HG02970 (cell line): ENCODE measurements at regions not wholly inside any gene's neighbourhood (a gene's known extent, or its start where the extent isn't known, plus 50 kb on each side); places are given as distances from the start of the nearest gene placed in this dataset.

Experiments
- ATAC-seq: cut with Tn5 transposase; IDR thresholded peaks from one replicate; pipeline ENCODE4 v1.9.1; 2021; ENCODE audit warnings: mild to moderate bottlenecking, moderate library complexity, moderate number of reproducible peaks; ENCODE audit not compliant: unreplicated experiment, low FRiP score

DNA sequence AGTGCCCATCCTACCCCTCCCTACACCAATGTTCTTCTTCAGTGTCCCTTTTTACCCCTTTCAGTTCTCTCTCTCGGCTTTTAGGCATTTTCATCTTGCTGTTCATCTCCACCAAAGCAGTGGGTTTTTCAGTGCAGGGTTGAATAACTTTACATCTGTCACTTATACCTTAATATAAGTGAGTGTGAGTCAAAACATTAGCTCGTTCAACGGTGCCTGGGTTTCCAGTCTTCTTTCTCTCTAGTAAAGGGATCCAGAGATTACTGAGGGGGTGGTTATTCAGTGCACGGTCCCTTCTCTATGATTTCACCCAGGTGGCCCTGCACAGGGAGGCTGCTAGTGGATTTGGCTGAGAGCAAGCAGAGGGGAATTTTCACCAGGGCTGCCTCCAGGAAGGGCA, 210.6 kb upstream of the CDH5 start:
- ATAC-seq, result no peak

DNA sequence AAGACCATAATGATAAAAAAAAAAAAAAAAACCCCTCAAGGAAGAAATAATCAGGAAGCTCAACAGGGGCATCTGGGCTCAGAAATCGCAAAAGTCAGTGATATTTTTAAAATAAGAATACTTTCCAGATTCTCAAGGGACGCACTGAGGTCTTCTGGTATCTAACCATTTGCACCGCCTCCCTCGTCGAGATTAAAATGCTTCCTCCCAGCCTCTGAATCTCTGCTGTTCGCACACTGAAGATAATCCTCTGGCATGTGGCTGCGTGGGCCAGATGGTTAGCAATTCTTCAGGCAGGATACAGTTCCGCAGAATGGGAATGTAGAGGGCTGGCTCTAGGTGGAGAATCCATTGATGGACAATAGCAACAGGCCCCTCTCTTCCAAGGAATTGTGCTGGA, 211.7 kb upstream of the CDH5 start:
- no peak for ATAC-seq

DNA sequence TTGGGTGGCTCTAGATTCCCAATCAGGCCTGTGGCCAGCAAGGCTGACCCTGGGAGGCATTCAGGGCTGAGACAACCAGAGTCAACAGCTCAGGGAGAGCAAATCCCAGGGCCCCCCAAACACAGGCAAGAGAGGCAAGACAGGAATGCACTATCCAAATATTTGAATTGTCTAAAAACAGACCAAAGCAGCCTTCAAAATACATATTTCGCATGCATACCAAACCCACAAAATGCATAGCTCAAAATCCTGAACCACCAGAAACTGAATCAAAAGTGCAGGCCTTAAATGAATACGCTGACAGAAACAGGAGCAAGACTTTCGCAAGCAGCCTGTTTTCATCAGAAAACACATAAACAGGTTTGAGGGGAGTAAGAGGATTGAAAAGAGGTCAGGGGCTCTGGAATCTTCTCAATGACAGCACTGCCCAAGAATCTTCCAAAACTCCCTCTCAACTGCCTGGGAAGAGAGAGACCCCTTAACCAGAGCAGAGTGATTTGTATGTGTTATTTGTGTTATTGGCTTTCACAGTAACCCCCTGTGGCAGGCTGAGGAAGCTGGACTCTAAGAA, 213.6 kb upstream of the CDH5 start:
- no peak for ATAC-seq

DNA sequence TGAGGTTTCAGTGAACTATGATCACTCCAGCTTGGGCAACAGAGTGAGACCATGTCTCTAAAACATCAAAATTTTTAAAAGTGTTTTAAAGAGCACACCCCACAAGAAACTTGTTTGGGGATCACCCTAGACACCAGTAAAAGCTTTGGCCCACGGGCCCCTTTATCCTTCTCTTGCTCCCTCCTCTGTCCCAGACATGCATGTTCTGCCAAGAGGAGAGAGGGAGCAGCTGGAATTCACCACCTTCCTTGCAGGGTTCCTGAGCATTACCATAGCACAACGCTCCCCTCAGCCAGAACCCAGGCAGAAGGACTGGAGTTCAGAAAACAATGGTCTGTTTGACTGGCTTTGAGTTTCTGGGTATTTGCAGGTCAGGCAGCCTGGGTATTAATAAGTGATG, 214.3 kb upstream of the CDH5 start:
- no peak for ATAC-seq

DNA sequence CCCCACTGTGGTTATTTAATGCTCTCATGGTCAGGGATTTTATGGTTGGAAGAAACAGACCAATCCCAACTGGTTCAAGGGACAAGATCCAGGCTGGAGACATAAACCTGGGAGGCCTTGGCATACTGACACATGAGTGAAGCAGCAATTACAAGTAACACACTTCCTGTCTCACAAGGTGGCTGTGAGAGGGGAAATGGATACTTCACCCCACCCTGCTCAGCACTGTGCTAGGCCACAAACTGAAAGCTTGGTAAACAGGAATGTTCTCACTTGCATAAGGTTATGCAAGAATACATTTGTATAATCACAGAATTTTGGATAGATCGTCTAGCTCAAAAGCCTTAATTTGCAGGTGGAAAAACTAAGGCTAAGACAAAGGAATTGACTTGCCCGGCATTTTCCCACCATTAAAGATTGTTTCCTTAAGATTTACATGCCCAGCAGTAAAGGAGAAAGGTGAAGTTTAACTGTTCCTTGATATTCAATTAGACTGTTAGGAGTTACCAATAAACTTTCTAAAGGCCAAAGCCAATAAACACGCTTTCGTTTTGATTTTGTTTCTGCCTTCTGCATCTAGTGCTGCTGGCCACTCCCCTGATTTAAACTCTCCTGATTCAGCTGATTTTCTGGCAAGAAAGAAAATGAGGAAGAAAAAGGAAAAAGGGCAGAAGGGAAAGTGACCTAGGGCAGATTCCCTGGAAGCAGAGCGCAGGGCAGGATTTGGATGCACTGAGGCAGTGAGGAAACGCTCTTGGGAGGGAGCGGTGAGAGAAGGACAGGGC, 215.6 kb upstream of the CDH5 start:
- ATAC-seq, result no peak

DNA sequence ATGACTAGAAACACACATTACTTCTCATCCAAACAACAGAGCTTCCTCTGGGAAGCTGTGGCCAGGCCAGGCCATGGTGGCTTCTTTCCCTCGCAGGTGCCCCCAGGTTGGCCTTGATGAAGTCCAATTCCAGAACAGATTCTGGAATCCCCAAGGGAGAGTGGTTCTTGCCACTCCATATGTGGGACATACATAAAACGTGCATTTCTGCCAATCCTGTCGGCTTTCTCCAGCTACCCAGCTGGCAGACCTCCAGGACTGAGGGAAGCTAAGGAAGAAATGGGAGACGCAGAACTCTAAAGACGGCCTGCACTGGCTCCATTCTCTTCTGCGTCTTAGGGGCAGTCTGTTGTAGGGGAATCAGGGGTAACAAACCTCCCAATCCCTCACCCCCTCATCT, 219.2 kb upstream of the CDH5 start:
- no peak for ATAC-seq

DNA sequence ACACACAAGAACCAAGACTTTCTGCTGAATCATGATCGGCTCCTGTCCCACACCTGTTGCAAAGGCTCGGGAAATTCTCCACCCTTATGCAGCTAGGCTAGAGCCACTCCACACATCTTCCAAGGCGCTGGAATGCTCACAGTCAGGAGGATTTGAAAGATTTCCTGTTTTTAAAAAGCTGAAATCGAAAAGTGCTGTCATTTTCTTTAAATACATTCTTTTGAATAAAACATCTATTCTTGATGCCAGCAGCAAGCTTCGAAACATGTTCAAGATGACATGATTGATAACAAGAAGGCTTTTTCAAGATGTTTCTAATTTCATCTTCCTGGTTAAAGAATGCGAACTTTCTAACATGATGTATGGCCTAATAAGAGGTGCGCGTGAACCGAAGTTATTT, 219.7 kb upstream of the CDH5 start:
- no peak for ATAC-seq

DNA sequence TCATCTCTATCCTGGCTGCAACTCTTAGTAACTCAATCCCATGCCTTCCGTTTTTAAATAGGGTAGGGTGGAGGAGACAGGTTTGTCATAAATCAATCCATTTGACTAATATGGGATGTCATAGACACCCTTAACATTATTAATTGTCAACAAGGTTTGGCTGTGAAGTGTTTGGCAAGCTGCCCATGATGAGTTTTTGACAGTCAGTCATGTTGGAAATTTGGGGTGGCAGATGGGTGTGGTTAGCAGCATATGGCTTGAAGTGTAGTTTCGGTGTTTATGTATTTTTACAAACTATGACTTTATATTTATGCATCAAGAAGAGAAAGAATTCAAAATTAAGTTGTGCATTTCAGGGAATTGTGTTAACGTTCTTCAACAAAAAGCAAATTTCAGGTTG, 221.8 kb upstream of the CDH5 start:
- ATAC-seq, result no peak

DNA sequence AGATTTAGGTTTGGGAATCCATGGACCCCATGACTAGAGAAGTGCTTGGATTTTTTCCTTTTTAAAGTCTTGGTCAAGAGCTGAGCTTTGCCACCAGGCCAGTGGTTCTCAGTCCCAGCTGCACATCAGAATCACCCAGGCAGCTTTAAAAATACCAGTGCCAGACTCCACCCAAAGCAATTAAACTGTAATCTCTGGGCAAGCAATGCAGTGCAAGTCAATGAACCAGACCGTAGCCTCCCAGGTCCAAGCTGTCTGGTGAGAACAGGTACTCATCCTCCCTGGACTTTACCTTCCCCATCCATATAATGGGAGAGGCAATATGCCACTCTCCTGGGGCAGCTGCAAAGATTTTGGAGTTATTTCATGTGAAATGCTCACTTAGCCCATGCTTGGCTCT, 223.1 kb upstream of the CDH5 start:
- ATAC-seq, result no peak

DNA sequence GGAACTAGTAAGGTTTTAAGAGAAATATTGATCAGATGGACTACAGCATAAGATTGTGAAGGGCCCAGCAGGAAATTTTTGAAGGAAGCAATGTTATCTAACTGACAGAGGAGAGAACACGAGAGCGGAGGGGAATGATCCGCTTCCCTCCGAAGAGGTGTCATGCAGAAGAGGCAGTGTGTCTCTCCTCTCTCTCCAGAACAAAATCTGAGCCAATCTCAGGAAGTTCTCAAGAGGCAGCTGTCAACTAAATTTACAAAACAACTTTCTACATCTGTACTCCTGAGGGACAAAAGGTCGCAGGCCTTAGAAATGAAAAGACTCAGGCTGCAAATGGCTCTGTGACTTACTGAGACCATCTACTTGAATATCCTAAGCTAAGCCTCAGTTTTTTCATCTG, 224.6 kb upstream of the CDH5 start:
- ATAC-seq, result no peak

DNA sequence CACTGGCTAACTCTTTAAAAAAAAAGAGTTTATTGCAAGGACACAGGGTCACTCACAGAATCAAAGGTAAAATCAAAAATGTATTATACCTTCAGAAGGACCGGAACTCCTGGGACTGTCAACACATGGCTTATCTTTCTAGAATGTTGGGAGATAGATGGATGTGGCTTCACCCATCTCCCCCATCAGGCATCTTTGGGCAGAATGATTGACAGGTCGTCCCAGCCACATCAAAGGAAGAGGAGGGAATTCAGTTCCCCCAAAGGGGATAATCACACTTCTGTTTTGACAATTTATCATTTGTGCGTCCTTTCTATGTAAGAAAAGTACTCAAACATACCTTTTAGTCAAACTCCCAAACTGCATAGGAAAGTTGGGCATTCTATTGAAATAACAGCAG, 228.6 kb upstream of the CDH5 start:
- ATAC-seq, result no peak

DNA sequence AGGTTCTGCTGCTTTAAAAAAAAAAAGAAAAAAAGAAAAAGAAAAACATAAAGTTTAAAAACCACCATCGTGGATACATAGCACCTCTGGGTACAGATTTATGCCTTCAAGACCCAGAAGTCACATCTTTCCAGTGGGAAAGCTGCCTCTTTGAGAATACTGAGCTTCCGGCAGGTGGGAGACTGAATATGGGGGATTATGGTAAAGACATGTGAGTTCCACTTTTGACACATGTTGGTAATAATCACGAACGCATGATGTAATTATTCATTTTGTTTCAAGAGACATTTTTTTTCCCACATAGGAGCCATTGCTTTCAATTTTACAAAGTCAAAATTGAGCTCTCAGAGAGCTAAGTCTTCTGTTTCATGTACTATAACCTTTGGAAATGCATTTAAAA, 229.7 kb upstream of the CDH5 start:
- ATAC-seq, result no peak

DNA sequence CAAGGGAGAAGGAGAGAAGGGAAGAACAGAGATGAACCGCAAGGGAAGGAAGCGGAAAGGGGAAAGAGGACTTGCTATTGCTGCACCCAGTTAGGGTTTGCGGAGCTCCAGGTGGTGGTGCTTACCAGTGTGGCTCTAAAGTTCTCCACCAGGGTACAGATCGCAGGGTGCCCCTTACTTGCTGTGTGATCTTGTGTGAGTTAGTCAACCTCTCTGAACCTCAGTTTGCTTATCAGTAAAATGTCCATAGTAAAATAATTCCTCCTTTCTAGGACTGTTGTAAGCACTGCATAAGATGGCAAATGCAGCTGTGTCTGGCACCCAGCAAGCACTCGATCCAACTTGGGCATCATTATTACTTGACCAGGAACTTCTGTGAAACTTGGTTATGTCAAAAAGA, 230.7 kb upstream of the CDH5 start:
- ATAC-seq, result no peak

DNA sequence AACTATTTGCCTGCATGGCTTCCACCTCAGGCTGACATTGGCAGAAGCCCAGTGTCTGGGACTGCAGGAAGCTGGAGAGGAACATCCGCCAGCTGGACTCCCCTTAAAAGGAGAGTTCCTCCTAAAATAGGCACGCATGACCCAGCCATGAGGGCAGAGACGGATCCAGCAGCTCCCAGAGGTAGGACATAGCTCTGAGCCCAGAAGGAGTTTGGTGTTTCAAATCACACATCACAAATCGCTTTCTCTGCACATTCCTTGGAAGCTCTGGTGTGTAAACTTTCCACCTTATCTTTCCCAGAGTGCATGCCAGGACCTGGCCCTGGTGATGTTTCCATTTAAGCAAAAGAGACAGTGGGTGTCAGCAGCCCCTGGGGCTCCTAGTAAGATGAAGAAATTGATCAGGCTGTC, 231.1 kb upstream of the CDH5 start:
- no peak for ATAC-seq

DNA sequence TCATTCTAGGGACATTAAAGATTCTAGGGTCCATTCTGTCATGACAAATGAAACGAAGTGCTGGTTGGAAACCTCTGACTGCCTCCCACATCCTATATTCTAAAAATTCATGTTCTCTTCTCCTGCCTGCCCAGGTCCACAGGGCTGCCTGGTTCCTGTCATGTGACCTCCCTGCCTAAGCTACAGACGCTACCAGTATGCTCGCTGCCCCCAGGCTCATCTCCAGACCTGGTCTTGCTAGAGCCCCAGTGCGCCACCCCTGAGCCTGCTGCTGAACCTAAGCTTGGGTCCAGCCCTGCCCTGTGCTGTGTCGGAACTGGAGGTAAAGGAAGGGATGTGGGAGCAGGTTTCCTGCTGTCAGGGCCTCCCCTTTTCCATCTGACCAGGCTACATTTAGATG, 231.6 kb upstream of the CDH5 start:
- ATAC-seq, result no peak

DNA sequence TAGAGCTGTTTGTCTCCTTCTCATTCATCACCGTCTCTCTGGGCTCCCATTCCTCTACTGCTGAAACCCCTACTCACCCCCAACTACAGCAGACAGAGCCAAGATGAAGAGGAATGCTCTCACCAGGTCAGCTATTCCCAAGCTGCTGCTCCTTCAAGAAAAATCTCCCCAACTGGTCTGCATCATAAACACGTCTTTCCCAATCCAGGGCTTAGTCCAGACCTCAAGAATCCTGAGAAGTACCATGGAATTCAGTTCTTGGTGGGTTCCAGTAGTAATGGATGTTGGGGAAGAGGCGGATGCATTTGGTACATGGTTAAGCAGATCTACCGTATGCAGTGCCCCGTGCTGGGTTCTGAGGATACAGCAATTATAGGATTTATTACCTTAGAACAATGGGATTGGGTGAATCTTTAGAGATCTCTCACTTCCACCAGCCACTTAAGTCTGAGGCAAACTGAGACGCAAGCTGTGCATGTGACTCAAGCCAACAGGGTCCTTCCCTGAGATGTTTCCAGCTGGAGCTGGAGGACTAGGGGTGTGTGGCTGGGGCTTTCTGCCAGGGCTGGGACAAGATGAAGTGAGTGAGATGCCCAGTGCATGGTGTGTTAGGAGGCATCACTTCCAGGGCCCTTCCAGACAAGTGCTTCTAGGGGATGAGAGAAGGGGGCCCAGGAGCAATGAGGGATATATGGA, 232.7 kb upstream of the CDH5 start:
- ATAC-seq, result no peak

DNA sequence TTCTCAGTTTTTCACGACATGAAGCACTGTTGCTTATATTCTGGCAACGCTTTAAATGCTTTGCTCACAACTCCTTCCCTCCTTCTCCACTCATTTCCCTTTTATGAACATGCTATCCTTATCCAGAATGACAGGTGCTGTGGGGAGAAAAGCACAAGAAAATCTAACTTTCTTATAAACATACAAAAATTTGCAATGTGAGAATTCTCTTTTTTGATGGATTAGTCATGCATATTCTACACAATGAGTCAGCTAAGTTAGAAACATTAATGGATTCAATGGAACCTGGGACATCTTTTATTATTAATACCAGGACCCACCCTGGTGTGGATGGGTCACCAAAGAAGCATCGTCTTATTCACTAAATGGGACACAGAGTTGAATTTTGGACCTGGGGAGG, 234.6 kb upstream of the CDH5 start:
- ATAC-seq, result no peak

DNA sequence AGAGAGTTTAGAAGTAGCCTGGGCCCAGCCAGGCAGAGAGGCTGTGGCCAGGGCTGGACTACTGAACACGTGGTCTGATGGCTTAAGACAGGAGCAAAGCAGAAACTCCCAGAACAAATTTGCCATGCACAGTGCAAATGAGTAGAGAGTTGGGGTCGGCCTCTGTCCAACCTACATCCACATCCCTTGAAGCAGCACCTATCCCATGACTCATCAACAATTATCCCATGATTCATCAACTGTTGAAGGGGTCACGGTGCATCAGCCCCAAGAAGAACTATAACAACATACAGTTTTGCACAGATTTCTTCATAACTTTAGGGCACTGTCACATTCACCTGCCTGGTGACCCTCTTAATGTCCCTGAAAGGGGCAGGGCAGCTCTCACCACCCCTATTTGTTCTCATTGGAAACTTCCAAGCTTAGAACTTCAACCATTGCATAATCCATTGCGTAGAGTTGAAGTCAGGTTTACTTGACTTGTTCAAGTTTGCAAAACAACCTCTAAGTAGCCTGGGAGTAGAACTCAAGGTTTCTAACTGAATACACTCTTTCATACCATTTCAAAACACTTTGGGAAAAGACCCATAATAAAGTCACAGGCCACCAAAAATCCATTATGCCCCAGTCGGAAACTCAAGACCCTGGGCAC, 235.2 kb upstream of the CDH5 start:
- ATAC-seq, result no peak

DNA sequence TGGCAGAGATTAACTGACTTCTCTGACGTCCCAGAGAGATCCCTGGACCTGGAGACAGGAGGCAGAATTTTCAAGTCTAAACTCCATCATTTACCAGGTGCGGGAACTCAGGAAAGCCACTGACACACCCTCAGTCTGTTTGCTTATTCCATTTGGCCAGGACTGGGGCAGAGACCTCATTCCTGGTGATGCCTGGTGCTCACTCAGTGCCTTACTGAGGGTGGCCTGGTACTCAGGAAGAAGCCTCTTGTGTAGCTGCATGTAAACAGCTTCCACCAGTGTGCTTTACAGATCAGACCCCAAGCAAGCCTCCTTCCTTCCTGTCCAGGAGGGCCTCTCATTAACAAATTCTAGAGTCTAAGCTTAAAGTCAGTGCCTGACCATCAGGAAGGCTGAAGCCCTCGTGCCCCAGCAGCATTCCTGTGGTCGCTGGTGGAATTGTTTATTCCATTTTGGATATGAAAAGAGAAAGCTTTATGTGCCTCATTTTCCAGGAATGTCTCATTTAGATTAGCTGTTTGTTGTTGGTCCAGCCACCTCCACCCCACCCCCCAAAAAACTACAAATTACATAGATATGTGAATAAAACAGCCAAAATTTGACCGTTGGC, 236.1 kb upstream of the CDH5 start:
- no peak for ATAC-seq

DNA sequence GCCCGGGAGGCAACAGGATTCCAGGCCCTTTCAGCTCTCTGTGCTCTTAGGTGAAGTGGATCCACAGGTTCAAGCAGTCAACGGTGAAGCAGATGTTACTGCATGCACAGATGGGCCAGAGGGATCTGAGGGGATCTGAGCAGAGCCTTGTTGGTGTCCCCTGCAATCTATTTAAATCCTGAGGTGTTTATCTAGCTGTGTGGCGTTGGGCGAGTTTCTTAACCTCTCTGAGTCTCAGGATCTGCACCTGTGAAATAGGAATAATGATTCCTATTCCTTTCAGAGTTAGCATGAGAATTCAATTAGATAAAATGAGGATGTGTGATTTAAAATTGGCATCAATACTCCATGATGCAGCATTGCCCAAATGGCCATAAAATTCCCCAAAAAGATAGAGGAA, 237.3 kb upstream of the CDH5 start:
- ATAC-seq, result no peak

DNA sequence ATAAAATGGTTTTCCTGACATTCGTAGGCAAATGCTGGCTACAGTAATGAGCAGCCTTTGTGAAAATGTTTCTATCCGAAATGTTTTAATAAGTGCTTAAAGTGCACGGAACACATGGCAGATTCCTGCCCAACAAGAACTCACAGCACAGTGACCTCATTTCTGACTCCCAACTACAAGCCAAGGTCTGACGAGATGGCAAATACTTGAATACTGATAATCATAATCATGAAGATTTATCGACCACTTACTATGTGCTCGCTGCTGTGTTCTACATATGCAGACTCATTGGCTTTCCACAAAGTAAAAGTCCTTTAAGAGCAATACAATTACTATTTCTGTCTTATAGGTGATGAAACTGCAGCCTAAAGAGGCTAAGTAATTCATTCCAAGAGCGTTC, 238.1 kb upstream of the CDH5 start:
- ATAC-seq, result no peak
